GM23338 (cell line): ENCODE measurements at regions not wholly inside any gene's neighbourhood (a gene's known extent, or its start where the extent isn't known, plus 50 kb on each side); places are given as distances from the start of the nearest gene placed in this dataset.

ENCODE experiments used
- CTCF ChIP-seq, 2 experiments: fragments of 200-600 bp in 1 of 2; sonication (generic) in 1 of 2; conservative IDR thresholded peaks; 2 replicates each; pipeline versions ENCODE4 v1.5.1 to v1.6.1; 2016 to 2017; ENCODE audit warnings: antibody characterized with exemption in 2 of 2, low read depth in 2 of 2, mild to moderate bottlenecking in 2 of 2, moderate library complexity in 1 of 2
- EZH2 ChIP-seq: fragments of 200-600 bp; sonication (generic); IDR thresholded peaks from one replicate; pipeline ENCODE4 v1.8.0; 2017; ENCODE audit warnings: antibody characterized with exemption, mild to moderate bottlenecking, low read depth; ENCODE audit not compliant: unreplicated experiment
- REST ChIP-seq: IDR thresholded peaks from one replicate; pipeline ENCODE4 v1.6.1; 2018; ENCODE audit warnings: antibody characterized with exemption; ENCODE audit not compliant: unreplicated experiment

GRCh38 chr5:8598996-8599395 lies 730.0 kb downstream of the MTRR start:
- no peak for TF ChIP-seq CTCF (conservative IDR thresholded peaks at IDR 0.05; ENCODE audit: low read depth in 2 of 2)
- TF ChIP-seq REST = no peak
- no peak for TF ChIP-seq EZH2
